HCT116 (cell line): ENCODE measurements at regions not wholly inside any gene's neighbourhood (a gene's known extent, or its start where the extent isn't known, plus 50 kb on each side); places are given as distances from the start of the nearest gene placed in this dataset.

Source experiments
- ATF3 ChIP-seq: IDR thresholded peaks from 2 replicates; pipeline ENCODE4 v1.6.1; 2012
- EZH2phosphoT487 ChIP-seq: fragments of 200-600 bp; IDR thresholded peaks from 2 replicates; pipeline ENCODE4 v1.6.1; 2018; ENCODE audit warnings: antibody characterized with exemption, borderline replicate concordance
- FOSL1 ChIP-seq: IDR thresholded peaks from 2 replicates; pipeline ENCODE4 v1.6.1; 2012; ENCODE audit warnings: low read depth
- MAX ChIP-seq: IDR thresholded peaks from 2 replicates; pipeline ENCODE4 v1.6.1; 2012
- POLR2A ChIP-seq: IDR thresholded peaks from 2 replicates; pipeline ENCODE4 v1.7.0; 2011; ENCODE audit warnings: borderline replicate concordance; ENCODE audit not compliant: insufficient read depth, insufficient read length; ENCODE audit errors: extremely low read depth
- POLR2AphosphoS5 ChIP-seq: IDR thresholded peaks from 2 replicates; pipeline ENCODE4 v1.6.1; 2011; ENCODE audit warnings: mild to moderate bottlenecking, low read depth, low read length, moderate library complexity
- RAD21 ChIP-seq: IDR thresholded peaks from 2 replicates; pipeline ENCODE4 v1.6.1; 2012; ENCODE audit warnings: low read depth, mild to moderate bottlenecking
- REST ChIP-seq: IDR thresholded peaks from 2 replicates; pipeline ENCODE4 v1.6.1; 2012; ENCODE audit warnings: low read depth
- SP1 ChIP-seq: IDR thresholded peaks from 2 replicates; pipeline ENCODE4 v1.6.1; 2012; ENCODE audit warnings: low read depth
- TF ChIP-seq, protein P1 (sequence below), 3 experiments: fragments of 200-600 bp in 1 of 3; sonication (generic) in 1 of 3; IDR thresholded peaks in 2 of 3; conservative IDR thresholded peaks in 1 of 3; 2 replicates each; pipeline ENCODE4 v1.5.1; 2012 to 2017; ENCODE audit warnings: low read depth in 2 of 3, low read length in 2 of 3, antibody characterized with exemption in 1 of 3, borderline replicate concordance in 1 of 3, control low read depth in 1 of 3, mild to moderate bottlenecking in 1 of 3, mixed read lengths in 1 of 3, mixed run types in 1 of 3, moderate library complexity in 1 of 3; ENCODE audit not compliant: insufficient read depth in 1 of 3

- TF ChIP-seq REST (no peak), MAX (no peak), RAD21 (no peak), ATF3 (no peak), POLR2AphosphoS5 (no peak), FOSL1 (no peak), POLR2A (no peak), EZH2phosphoT487 (no peak), SP1 (no peak)
- TF ChIP-seq, protein P1, sequence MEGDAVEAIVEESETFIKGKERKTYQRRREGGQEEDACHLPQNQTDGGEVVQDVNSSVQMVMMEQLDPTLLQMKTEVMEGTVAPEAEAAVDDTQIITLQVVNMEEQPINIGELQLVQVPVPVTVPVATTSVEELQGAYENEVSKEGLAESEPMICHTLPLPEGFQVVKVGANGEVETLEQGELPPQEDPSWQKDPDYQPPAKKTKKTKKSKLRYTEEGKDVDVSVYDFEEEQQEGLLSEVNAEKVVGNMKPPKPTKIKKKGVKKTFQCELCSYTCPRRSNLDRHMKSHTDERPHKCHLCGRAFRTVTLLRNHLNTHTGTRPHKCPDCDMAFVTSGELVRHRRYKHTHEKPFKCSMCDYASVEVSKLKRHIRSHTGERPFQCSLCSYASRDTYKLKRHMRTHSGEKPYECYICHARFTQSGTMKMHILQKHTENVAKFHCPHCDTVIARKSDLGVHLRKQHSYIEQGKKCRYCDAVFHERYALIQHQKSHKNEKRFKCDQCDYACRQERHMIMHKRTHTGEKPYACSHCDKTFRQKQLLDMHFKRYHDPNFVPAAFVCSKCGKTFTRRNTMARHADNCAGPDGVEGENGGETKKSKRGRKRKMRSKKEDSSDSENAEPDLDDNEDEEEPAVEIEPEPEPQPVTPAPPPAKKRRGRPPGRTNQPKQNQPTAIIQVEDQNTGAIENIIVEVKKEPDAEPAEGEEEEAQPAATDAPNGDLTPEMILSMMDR (IDR thresholded peaks at IDR 0.05 in 2 of 3, conservative IDR thresholded peaks at IDR 0.05 in 1 of 3; ENCODE audit: borderline replicate concordance in 1 of 3, insufficient read depth in 1 of 3, low read depth in 2 of 3, low read length in 2 of 3), result no peak
These were observed 541.6 kb downstream of the SLC4A3 start for GRCh38 chr2:220168891-220169546.
